OCI-LY7 (cell line): ENCODE measurements at regions not wholly inside any gene's neighbourhood (a gene's known extent, or its start where the extent isn't known, plus 50 kb on each side); places are given as distances from the start of the nearest gene placed in this dataset.

ENCODE experiments used
- EZH2phosphoT487 ChIP-seq: fragments of 200-600 bp; sonication (generic); IDR thresholded peaks from 2 replicates; pipeline ENCODE4 v1.6.1; 2018; ENCODE audit warnings: low read depth, borderline replicate concordance, mild to moderate bottlenecking, mixed run types, antibody characterized with exemption, low read length, moderate library complexity, mixed read lengths
- TF ChIP-seq, protein P1 (sequence below): fragments of 200-600 bp; sonication (generic); conservative IDR thresholded peaks from 2 replicates; pipeline ENCODE4 v1.5.1; 2014; ENCODE audit warnings: mild to moderate bottlenecking, antibody characterized with exemption, low read length, moderate library complexity, mixed read lengths

GRCh38 chr2:240232264-240232915, 91.9 kb upstream of the OTOS start:
- TF ChIP-seq, protein P1, sequence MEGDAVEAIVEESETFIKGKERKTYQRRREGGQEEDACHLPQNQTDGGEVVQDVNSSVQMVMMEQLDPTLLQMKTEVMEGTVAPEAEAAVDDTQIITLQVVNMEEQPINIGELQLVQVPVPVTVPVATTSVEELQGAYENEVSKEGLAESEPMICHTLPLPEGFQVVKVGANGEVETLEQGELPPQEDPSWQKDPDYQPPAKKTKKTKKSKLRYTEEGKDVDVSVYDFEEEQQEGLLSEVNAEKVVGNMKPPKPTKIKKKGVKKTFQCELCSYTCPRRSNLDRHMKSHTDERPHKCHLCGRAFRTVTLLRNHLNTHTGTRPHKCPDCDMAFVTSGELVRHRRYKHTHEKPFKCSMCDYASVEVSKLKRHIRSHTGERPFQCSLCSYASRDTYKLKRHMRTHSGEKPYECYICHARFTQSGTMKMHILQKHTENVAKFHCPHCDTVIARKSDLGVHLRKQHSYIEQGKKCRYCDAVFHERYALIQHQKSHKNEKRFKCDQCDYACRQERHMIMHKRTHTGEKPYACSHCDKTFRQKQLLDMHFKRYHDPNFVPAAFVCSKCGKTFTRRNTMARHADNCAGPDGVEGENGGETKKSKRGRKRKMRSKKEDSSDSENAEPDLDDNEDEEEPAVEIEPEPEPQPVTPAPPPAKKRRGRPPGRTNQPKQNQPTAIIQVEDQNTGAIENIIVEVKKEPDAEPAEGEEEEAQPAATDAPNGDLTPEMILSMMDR, result no peak
- TF ChIP-seq EZH2phosphoT487, result no peak
